GM12891 (cell line): ENCODE measurements at regions not wholly inside any gene's neighbourhood (a gene's known extent, or its start where the extent isn't known, plus 50 kb on each side); places are given as distances from the start of the nearest gene placed in this dataset.

Source experiments
- DNase-seq: peaks from one replicate; pipeline ENCODE4 v3.0.0; 2011; ENCODE audit warnings: low spot score; ENCODE audit not compliant: insufficient read length
- FAIRE-seq: peaks from 2 replicates; lab custom pipeline; 2011; peaks lifted over from hg19 to GRCh38; lab: Jason Lieb, UNC
- PAX5 ChIP-seq: IDR thresholded peaks from 2 replicates; pipeline ENCODE4 v1.6.1; 2011; ENCODE audit warnings: low read length, moderate library complexity, mild to moderate bottlenecking; ENCODE audit not compliant: insufficient read depth, severe bottlenecking
- POLR2A ChIP-seq: IDR thresholded peaks from 2 replicates; pipeline ENCODE4 v1.6.1; 2011; ENCODE audit warnings: low read depth, low read length, control low read depth
- POLR2AphosphoS5 ChIP-seq: IDR thresholded peaks from 2 replicates; pipeline ENCODE4 v1.6.1; 2011; ENCODE audit warnings: low read depth, low read length, control low read depth
- POU2F2 ChIP-seq: IDR thresholded peaks from 2 replicates; pipeline ENCODE4 v1.6.1; 2011; ENCODE audit warnings: low read depth, mild to moderate bottlenecking, control low read depth, low read length, moderate library complexity
- SPI1 ChIP-seq: IDR thresholded peaks from 2 replicates; pipeline ENCODE4 v1.6.1; 2011; ENCODE audit warnings: low read depth, low read length, control low read depth
- TAF1 ChIP-seq: IDR thresholded peaks from 2 replicates; pipeline ENCODE4 v1.6.1; 2011; ENCODE audit warnings: low read depth, low read length, control low read depth

DNA sequence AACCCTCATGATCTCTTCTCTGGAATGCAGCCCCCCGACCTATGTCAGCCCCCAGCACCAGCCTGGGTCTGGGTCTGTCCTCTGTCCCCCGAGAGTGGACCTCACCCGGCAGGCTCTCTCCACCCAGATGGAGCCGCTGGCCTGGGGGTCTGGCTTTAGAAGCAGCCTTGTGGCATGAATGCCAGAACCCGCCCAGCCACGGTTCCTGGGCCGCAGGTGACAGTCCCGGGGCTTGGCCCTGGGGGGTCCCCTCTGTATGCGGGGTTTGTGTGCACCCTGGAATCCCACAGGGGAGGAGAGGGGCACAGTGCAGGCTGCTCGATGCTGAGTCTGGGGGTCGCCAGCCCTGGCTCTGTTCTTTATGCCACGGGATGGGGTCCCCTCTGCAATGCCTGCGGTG is 96.0 kb upstream of the ACTRT2 start:
- FAIRE-seq (no peak), DNase-seq (no peak)

DNA sequence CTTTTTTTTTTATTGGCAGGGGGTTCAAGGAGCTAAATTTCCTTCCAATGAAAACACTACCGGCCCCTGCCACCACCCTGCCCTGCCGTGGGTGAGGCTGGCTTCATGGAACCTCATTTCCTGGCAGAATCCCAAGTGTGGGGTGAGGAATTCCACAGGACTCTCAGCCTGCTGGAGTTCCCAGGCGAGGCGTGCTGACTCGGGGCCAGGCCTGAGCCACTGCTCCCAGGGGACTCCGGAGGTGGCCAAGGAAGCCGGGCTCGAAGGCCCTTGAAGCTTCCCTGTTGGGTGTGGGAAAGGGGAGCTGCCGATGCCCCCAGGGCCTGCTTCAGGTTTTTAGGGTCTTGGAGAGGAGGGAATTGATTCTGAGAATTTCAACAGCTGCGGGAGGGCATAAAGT is 95.3 kb upstream of the ACTRT2 start:
- TF ChIP-seq SPI1, result no peak
- TF ChIP-seq POLR2AphosphoS5, result no peak
- TF ChIP-seq PAX5, result no peak
- TF ChIP-seq POLR2A, result no peak
- TF ChIP-seq POU2F2, result no peak
- no peak for TF ChIP-seq TAF1
- no peak for FAIRE-seq
- no peak for DNase-seq

More for the DNA sequence above, 96.0 kb upstream of the ACTRT2 start:
- no peak for TF ChIP-seq TAF1
- TF ChIP-seq POLR2A, result no peak
- TF ChIP-seq POLR2AphosphoS5, result no peak
- no peak for TF ChIP-seq PAX5
- TF ChIP-seq SPI1, result no peak
- no peak for TF ChIP-seq POU2F2

DNA sequence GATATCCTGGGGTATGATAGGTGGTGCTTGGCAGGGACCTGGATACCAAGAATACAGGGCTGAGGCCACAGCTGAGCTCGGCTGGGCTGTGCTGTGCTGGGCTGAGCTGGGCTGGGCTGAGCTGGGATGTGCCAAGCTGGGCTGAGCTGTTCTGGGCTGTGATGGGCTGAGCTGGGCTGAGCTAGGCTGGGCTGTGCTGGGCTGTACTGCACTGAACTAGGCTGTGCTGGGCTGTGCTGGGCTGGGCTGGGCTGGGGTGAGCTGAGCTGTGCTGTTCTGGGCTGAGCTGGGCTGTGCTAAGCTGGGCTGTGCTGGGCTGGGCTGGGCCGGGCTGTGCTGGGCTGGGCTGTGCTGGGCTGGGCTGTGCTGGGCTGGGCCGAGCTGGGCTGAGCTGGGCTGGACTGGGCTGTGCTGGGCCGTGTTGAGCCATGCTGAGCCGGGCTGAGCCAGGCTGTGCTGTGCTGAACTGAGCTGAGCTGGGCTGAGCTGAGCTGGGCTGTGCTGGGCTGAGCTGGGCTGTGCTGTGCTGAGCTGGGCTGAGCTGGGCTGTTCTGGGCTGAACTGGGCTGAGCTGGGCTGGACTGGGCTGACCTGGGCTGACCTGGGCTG is 94.7 kb upstream of the ACTRT2 start:
- no peak for FAIRE-seq
- DNase-seq, result no peak
- TF ChIP-seq POLR2A (no peak), PAX5 (no peak), POLR2AphosphoS5 (no peak), TAF1 (no peak), SPI1 (no peak), POU2F2 (no peak)

DNA sequence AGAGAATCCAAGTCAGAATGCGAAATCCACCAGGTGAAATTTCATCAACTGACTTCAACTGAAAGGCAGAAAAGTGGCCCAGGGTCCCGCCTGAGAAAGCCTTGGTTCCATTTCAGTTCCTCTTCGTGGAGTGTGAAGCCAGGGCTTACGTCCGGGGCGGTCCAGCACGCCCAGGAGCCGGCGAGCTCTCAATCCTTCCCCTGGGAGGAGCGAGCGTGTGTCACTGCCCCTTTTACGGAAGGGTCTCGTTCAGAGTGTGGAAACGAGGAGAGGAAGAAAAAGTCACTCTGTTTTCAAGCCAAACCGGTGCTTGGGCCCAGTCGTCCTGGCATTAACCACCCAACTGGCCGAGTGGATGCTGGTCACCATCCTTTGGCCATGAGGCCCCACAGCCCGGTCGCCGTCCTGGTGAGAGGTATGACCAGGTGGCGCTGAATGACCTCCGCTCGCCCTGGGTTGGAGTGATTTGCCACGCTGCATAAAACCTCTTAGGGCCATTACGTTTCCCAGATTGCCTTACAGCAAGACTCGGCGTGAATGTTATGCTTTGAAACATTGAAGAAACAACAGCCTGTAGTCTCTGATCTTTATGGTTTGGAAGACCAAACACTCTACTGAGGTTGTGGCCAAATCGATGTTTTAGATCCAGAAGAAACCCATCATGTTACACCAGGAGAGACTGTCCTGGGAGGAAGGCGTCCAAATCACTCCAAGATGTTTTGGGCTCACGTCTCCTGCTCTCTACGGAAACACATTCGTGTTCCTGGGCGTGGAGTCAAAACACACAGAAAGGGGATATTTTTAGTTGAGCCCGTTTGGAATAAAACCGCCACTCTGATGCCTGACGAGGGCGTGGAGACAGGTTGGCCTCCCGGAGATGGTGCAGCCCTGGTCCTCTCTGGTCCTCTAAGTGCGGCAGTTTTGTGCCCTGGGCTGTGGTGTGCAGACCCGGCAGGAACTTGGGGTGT is 93.6 kb upstream of the ACTRT2 start:
- DNase-seq, result no peak
- FAIRE-seq, result no peak
- TF ChIP-seq POU2F2 (no peak), POLR2A (no peak), POLR2AphosphoS5 (no peak), TAF1 (no peak), SPI1 (no peak), PAX5 (no peak)

DNA sequence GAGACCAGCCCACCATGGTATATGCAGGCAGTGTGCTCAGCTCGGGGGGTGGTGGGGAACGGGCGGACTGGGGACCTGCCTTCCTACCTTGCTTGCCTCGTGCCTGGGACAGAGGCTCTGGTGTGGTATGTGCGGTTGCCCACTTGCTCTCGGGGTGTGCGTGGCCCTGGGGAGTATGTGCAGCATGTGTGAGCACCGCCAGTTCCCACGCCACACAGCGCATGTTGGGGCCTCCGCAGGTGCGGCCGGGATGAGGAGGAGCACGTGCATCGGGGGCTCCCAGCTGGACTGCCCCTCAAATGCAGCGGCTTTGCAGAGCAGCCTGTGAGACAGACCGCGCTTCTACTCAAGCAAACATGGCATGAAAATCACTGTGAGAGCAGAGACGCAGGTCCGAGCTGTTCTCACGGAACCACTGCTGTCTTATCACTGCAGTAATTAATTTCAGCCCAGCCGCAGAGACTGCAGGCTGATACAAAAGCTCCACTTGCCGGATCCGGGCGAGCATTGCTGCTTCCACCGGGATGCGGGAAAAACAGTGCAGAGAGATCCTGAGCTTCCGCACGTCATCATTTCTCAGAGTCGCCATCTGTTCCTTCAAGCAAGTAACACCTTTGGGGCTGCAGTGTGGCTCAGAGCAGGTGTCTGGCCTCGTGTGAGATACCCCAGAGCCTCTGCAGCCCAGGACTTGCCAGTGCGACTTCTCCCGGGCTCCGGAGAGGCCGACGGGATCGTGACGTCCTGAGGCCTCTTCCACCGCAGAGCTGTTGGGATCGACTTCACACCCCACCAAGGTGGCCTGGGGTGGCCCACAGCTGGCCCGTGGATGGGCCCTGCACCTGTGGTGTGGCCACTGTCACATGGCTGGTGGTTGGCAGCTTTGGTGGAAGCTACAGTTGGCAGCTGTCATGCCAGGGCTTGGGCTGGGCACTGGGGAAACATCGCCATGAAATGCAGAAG is 92.6 kb upstream of the ACTRT2 start:
- no peak for TF ChIP-seq POLR2AphosphoS5
- no peak for TF ChIP-seq POLR2A
- TF ChIP-seq TAF1, result no peak
- no peak for TF ChIP-seq POU2F2
- no peak for TF ChIP-seq PAX5
- no peak for TF ChIP-seq SPI1

DNA sequence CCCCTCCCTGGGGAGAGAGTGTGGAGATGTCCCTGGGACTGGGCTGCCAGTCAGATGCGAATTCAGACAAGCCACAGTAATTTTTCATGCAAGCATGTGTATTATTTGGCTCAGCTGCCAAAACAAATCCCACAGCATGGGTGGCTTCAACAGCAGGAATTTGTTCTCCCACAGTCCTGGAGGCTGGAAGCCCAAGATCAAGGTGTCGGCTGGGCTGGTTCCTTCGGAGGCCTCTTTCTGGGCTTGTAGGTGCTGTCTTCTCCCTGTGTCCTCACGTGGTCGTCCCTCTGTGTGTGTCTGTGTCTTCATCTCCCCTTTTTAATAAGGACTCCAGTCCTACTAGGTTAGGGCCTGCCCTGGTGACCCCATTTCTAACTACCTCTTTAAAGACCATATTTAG is 91.9 kb upstream of the ACTRT2 start:
- TF ChIP-seq POU2F2 (no peak), TAF1 (no peak), POLR2A (no peak), SPI1 (no peak)
- FAIRE-seq, result no peak
- DNase-seq, result no peak

More for the DNA sequence above, 92.6 kb upstream of the ACTRT2 start:
- FAIRE-seq, result no peak
- DNase-seq, result no peak

DNA sequence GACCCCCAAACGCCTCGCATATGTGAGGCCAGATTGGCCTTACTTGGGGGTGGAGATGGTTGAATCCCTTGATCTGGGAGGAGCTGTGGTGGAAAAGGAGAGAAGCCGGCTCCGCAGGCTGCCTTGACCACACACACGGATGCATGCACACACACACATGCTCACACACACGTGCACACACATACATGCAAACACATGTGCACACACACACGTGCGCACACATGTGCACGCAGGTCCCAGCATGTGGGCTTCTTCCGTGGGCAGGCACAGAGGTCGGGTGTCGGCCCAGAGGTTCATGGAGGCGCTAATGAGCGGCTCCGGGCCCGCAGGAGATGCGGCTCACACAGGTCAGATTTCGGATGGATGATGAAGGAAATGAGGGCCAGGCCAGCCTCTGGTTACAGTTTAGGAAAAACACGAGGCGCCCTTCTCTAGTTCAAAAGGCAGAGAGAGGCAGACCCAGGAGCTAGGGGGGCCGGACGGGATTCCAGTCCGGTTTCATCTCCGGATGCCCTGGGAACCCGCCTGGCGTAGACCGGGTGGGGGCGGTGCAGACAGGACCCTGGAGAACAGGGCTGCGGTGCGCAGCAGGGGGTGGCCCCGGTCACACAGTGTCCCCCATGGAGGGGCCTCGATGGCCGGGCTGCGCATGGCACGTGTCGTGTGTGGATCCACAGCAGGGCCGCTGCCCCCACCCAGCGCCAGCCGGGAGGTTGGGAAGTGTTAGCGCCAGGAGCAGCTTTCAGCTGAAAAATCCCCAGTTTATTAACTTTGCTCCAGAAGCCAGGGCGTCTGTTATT is 91.1 kb upstream of the ACTRT2 start:
- FAIRE-seq (no peak), DNase-seq (no peak)
- TF ChIP-seq POLR2A (no peak), TAF1 (no peak), PAX5 (no peak), POLR2AphosphoS5 (no peak), POU2F2 (no peak), SPI1 (no peak)
